Kasumi-1 (cell line): ENCODE measurements at regions not wholly inside any gene's neighbourhood (a gene's known extent, or its start where the extent isn't known, plus 50 kb on each side); places are given as distances from the start of the nearest gene placed in this dataset.
"Not testable (repeated sequence)": the region's sequence is repeated elsewhere in the genome, so short reads cannot be mapped to it uniquely, and the experiment has no call there.

Experiments
- DNase-seq, 2 experiments: peaks; one replicate each; lab custom pipeline; 2025; lab: John Stamatoyannopoulos, UW

DNA sequence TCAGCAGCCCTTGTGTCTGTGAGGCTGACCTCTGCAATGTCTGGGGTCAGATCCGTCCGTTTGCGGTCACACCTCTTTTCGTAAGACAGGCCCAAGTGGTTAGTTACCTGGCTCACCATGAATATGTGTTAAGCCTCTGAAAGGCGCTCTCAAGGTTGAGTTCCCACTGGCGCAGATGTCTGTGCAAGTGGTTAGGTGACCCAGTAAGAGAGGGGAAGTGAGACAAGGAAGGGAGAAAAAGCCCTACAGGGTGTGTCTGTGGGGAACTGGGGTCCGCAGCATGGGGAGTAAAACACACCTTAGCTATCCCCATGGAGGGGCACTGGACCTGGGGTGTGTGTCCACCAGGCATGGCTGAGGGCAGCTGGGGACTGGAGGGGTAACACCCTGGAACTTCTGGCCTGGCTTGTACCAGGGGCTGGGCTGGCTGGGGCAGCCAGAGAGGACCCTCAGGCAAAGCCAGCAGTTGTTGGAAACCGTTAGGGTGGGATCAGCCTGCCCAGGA is 391.6 kb upstream of the PROK2 start:
- peak in 1 of 2 experiments; percentile 24 for DNase-seq

- DNase-seq = no peak
Observed at GRCh38 chr3:72175296-72175858, 390.4 kb upstream of the PROK2 start.

- no peak for DNase-seq
Observed at GRCh38 chr3:72174890-72175289, 389.9 kb upstream of the PROK2 start.

DNA sequence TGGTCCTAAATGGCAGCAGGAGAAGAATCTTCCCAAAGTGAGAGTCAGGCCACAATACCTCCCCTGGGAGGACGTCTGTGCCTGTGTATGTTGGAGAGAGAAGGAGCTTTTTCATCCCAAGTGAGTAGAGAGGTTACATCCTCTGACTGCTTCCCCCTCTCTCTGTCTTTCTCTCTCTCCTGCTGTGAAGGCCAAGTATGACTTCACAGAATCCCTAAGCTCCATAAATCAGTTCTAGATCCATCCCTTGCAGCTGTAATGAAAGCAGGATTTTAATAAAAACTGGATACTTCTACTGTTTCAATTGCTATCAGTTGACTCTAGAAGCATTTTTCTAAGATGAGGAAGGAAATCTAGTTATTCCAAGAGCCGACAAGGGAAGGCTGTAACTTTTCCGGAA is 389.1 kb upstream of the PROK2 start:
- DNase-seq = no peak

GRCh38 chr3:72171946-72172345 is 387.0 kb upstream of the PROK2 start:
- no peak for DNase-seq

GRCh38 chr3:72171463-72171881 is 386.5 kb upstream of the PROK2 start:
- DNase-seq = no peak

DNA sequence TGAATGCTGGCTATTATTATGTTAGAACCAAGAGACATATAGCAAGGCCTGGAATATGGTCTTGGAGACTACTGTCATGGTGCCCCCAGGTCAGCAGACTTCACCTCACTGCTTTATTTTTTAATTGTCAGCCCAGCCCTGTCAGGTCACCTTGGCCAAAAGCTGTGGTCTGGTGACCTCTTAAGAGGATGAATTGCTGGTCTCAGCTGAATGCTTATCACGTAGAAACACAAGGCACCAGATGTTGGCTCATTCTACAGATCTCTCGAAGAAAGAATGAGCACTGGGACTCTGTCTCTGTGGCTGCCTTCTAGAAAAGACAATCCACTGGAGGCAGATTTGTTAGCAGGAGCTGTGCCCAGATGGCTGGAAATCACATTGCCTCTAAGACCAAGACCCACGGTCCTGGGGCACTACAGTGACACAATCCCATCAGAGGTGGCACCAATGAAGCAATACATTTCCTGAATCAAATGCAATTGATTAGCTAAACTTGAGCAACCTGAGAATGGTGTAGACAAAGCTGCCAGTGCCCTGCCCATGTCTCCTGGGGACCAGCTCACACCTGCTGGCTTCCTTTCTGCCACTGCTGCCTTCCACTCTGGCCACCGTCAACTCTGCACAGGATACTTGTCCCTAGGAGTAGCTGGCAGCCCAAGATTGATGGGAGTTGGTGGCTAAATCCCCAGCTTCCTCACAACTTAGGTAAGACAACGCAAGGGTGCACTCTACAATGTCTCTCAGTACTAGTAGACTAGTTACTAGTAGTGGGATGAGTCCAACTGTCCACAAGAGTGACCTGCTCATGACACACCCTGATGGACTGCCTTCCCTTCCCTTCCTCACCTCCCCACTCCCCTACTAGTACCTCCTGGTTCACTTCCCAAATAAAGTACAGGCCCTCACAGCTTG is 384.9 kb upstream of the PROK2 start:
- DNase-seq = no peak

DNA sequence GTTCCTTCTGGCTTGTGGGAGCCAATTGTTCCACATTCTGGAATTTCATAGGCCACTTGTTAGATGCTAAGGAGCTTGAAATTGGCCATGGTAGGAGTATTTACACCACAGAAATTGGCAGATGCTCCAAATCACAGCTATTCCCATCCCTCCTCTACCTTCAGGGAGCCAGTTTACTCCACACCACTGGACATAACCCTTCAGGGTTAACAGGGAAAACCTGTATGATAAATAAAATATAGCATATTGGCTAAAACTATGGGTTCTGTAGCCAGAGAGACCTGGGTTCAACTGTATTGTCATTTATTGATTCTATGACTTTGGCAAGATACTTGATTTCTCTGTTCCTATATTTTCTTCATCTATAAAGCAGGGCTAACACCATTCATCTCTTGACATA is 384.2 kb upstream of the PROK2 start:
- no peak for DNase-seq

DNA sequence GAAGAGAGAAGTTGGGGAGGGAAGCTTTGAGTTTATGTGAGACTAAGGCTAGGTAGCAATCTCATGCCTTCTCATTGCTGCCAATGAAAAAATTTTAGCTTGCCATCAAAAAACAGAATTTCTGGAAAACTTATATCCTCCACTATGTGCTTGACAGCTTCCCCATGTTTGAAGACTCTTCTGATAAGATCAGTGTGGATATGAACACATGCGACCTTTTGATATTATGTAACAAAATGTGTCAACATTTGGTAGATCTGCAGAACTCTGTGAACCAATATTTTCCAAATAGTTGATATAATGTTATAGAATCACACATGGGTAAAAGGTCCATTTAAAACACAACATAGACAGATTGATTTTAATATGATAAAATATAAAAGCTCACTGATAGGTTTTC is 380.9 kb upstream of the PROK2 start:
- DNase-seq = no peak

DNA sequence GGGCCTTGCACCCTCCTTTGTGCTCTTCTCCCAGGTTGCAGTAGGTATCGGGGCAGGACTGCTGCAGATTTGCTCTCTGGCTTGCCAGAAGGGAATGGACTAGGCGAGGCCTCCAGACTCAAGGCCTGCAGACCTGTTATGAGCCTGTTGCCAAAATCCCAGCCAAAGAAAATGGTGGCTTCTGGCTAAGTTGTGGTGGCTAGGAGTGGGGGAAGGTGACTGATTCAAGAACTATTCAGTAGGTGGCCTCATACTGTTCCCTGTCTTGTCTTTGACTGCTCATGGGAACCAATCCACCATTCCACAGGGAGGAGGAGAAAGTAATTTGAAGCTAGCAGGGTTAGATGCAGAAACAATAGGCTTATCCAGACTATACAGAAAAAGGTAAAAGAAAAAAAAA is 380.4 kb upstream of the PROK2 start:
- DNase-seq = no peak

- no peak for DNase-seq
Observed at GRCh38 chr3:72164635-72164978, 379.7 kb upstream of the PROK2 start.

- DNase-seq = no peak
Observed at GRCh38 chr3:72163809-72164634, 379.1 kb upstream of the PROK2 start.

DNA sequence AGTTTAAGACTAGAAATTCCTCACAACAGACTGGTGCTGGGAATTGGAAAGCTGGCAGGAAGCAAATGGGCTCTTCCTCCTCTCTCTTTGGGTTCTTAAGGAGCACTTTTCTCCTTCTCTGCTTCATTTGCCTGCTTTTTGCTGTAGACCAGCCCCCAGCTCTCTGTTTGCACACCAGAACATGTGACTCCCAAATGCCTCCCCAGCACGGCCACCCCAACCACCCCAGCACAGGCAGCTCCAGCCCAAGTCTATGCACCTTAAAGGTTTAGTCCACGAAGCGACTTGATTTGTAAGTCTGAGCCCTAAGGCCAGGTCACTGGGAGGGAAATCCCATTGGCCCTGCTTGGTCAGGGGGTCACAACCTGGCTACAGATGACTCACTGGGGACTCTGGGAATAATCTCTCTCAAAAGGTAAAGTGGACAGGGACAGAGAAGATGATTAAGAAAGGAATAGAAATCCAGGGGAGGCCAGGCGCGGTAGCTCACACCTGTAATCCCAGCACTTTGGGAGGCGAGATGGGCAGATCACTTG is 377.8 kb upstream of the PROK2 start:
- DNase-seq = no peak

DNA sequence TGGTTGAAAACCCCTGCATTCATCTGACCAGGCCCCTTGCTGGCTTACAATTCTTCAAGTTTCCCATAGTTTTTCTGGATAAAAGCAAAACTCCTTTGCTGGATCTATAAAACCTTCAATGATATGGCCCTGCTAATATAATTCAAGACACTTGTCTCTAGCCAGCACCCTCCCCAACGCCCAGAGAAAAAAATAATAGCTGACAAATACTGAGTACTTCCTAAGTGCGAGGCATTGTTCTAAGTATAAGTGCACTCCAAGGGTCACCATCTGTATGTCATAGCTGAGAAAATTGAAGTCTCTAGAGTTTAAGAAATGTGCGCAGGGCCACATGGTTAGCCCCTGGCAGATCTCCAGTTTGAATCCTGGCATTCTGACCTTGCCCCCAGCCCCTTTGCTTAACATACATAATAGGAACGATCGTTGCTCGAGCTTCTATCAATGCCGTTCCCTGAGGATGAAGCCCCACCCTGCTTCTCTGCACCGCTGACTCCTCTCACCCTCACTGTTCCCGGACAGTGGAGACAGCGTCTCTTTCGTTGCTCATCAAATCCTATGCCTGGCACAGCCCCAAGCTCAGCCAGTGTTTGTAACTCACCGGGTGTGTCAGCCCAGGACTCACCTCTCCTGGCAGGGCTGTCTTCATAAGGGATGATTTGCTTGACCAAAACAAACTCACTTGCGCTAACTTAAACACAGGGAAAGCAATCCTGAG is 377.1 kb upstream of the PROK2 start:
- no peak for DNase-seq

DNA sequence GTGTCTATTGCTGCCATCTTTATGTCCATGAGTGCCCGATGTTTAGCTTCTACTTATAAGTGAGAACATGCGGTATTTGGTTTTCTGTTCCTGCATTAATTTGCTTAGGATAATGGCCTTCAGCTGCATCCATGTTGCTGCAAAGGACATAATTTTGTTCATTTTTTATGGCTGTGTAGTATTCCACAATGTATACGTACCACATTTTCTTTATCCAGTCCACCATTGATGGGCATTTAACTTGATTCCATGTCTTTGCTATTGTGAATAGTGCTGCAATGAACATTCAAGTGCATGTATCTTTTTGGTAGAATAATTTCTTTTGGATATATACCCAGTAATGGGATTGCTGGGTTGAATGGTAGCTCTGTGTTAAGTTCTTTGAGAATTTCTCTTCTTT is 376.3 kb upstream of the PROK2 start:
- not testable (repeated sequence) for DNase-seq

DNA sequence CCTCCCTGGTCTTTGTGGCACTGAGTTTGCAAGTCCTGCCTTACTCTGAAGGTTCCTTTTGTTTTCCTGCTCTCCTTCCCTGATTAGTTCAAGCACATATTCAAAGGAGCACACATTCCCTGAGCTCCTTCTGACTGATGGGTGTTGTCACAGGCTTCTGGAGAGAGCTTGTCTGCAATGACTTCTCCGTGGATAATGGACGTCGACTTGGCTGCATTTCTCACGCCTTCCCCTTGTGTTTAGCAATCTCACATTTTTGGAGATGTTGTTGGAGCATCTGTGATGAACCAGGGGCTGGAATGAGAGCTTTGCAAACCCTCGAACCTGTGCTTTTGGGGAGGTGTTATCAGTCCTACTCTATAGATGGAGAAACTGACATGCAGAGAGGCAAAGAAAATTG is 375.4 kb upstream of the PROK2 start:
- DNase-seq = no peak

- no peak for DNase-seq
Observed at GRCh38 chr3:72159487-72159886, 374.5 kb upstream of the PROK2 start.

- no peak for DNase-seq
Observed at GRCh38 chr3:72158639-72159326, 373.8 kb upstream of the PROK2 start.

- no peak for DNase-seq
Observed at GRCh38 chr3:72157748-72158638, 373.0 kb upstream of the PROK2 start.
